ENCODE measurements at regions not wholly inside any gene's neighbourhood (a gene's known extent, or its start where the extent isn't known, plus 50 kb on each side); places are given as distances from the start of the nearest gene placed in this dataset.

DNA sequence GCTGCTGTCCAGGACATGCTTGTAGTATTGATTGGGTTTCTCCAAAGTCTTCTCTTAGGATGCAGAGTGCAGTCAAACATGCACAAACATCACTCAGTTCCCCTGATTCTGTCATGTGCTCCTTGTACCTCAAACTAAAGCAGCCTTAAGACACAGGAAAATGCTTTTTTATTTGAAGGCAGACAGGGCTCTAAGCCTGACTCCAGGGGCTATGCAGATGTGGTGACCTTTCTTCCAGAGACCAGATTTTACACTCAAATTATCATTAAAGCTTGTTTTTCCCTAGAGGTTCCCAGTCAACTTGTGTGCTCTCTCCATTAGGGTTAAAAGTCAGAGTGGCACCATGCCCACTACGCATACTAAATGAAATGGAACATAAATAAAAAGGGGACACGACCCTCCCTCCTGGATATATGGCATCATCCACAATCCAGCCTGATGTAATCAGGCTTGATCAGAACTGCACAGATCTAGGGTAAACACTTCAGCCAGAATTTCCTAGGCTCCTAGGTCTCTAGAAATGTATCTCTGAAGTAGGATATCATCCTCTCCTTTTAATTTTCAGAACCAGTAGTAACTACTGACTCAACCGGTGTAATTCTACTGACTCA is 771.1 kb downstream of the NR2F1-AS1 start:
- no peak overlapping the region for H3K4me2 ChIP-seq (ENCODE audit: low read length)
- no peak overlapping the region for H2BK5ac ChIP-seq (ENCODE audit: low read depth, low read length, poor library complexity)

DNA sequence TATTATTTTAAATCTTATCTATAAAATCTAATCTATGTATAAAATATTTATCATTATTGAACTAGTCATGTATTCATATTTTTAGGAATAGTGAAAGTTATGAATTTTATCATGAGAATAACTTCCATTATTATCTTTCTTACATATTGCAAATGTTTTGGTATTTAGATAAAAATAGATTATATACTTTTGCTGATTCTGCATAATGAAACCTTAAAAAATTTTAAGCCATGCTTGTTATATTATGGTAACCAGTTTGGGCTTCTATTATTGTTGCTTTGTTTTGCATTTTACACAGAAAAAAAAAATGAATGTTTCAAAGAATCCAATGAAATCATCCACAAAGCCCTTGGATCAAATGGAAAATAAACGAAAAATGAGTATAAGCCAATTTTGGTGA is 772.5 kb downstream of the NR2F1-AS1 start:
- H2BK5ac ChIP-seq (ENCODE audit: low read depth, low read length, poor library complexity), result no peak overlapping the region
- H3K27me3 ChIP-seq (ENCODE audit: insufficient read depth, low read length), result no peaks in the 10 kb centered on the region
- no peak overlapping the region for H2AK5ac ChIP-seq (ENCODE audit: low read length)
- H3K79me2 ChIP-seq (ENCODE audit: control insufficient read depth, insufficient read depth, low read length, poor library complexity), result no peaks in the 10 kb centered on the region
- H3K36me3 ChIP-seq (ENCODE audit: control insufficient read depth in 1 of 2, insufficient read depth in 2 of 2, low read length in 2 of 2), result no peaks in the 10 kb centered on the region
- H3K4me2 ChIP-seq (ENCODE audit: low read length), result no peak overlapping the region
- no peak overlapping the region for H3K18ac ChIP-seq (ENCODE audit: low read length)
- H3K27ac ChIP-seq (ENCODE audit: low read depth, low read length), result no peak overlapping the region
- H2BK120ac ChIP-seq (ENCODE audit: insufficient read depth, low read length, poor library complexity), result no peak overlapping the region
- DNase-seq, result no peak
- H2AFZ ChIP-seq (ENCODE audit: insufficient read depth, low read length, poor library complexity), result no peak overlapping the region
- H3K23ac ChIP-seq (ENCODE audit: low read length), result no peak overlapping the region
- no peak overlapping the region for H4K8ac ChIP-seq (ENCODE audit: low read depth, low read length)
- WGBS (ENCODE audit: extremely low coverage, insufficient coverage, insufficient read length), result no CpG with 5 or more reads among the region's 1 CpG
- no peaks in the 10 kb centered on the region for H3K9me3 ChIP-seq (ENCODE audit: insufficient read depth, low read depth, low read length)
- no peak overlapping the region for H4K91ac ChIP-seq (ENCODE audit: low read depth, low read length)
- H2BK12ac ChIP-seq (ENCODE audit: low read length), result no peak overlapping the region
- no peaks in the 10 kb centered on the region for H3K4me1 ChIP-seq (ENCODE audit: control insufficient read depth in 1 of 2, insufficient read depth in 2 of 2, low read length in 2 of 2)
- H3K4ac ChIP-seq (ENCODE audit: low read depth, low read length), result no peak overlapping the region
- H3K9ac ChIP-seq (ENCODE audit: low read length), result no peak overlapping the region
- H3K14ac ChIP-seq (ENCODE audit: low read length), result no peak overlapping the region
- no peaks in the 10 kb centered on the region for H3K79me1 ChIP-seq (ENCODE audit: low read length)
- H4K12ac ChIP-seq (ENCODE audit: low read depth, low read length), result no peak overlapping the region
- H3K4me3 ChIP-seq (ENCODE audit: low read depth, low read length), result no peak overlapping the region

More for the DNA sequence above, 771.1 kb downstream of the NR2F1-AS1 start:
- H3K9ac ChIP-seq (ENCODE audit: low read length), result no peak overlapping the region
- no peaks in the 10 kb centered on the region for H3K79me2 ChIP-seq (ENCODE audit: control insufficient read depth, insufficient read depth, low read length, poor library complexity)
- no peak overlapping the region for H2BK12ac ChIP-seq (ENCODE audit: low read length)
- no peak overlapping the region for H2BK120ac ChIP-seq (ENCODE audit: insufficient read depth, low read length, poor library complexity)
- no peak overlapping the region for H3K23ac ChIP-seq (ENCODE audit: low read length)
- no peak overlapping the region for H3K14ac ChIP-seq (ENCODE audit: low read length)
- DNase-seq, result no peak
- no peak overlapping the region for H3K4me3 ChIP-seq (ENCODE audit: low read depth, low read length)
- H2AK5ac ChIP-seq (ENCODE audit: low read length), result no peak overlapping the region
- no peaks in the 10 kb centered on the region for H3K36me3 ChIP-seq (ENCODE audit: control insufficient read depth in 1 of 2, insufficient read depth in 2 of 2, low read length in 2 of 2)
- H3K27me3 ChIP-seq (ENCODE audit: insufficient read depth, low read length), result no peaks in the 10 kb centered on the region
- no CpG with 5 or more reads among the region's 3 CpGs for WGBS (ENCODE audit: extremely low coverage, insufficient coverage, insufficient read length)
- H3K4me1 ChIP-seq (ENCODE audit: control insufficient read depth in 1 of 2, insufficient read depth in 2 of 2, low read length in 2 of 2), result peaks cover 0 to 2% of the 10 kb centered on the region in 2 experiments
- no peak overlapping the region for H3K4ac ChIP-seq (ENCODE audit: low read depth, low read length)
- H3K9me3 ChIP-seq (ENCODE audit: insufficient read depth, low read depth, low read length), result no peaks in the 10 kb centered on the region
- no peak overlapping the region for H4K91ac ChIP-seq (ENCODE audit: low read depth, low read length)
- H3K18ac ChIP-seq (ENCODE audit: low read length), result no peak overlapping the region
- H3K79me1 ChIP-seq (ENCODE audit: low read length), result no peaks in the 10 kb centered on the region
- H2AFZ ChIP-seq (ENCODE audit: insufficient read depth, low read length, poor library complexity), result no peak overlapping the region
- H3K27ac ChIP-seq (ENCODE audit: low read depth, low read length), result no peak overlapping the region
- H4K12ac ChIP-seq (ENCODE audit: low read depth, low read length), result no peak overlapping the region
- no peak overlapping the region for H4K8ac ChIP-seq (ENCODE audit: low read depth, low read length)

DNA sequence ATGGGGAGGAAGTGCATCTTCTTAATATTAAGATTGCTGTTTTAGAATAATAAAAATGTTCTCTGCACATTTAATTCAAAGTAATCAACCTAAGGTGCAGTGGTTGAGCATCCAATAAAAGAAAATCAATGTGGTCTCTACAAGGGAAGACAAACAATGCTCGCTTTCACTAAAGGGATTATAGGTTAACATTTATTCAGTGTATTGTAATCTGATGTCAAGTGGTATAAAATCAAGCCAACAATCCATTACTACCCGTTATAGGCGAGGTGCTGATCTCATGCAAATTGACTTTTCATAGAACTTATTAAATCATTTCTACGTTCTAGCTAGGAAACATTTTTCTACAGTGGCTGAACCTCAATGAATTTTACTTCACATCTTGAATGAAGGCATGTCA is 773.9 kb downstream of the NR2F1-AS1 start:
- no peak overlapping the region for H3K27ac ChIP-seq (ENCODE audit: low read depth, low read length)
- H3K79me2 ChIP-seq (ENCODE audit: control insufficient read depth, insufficient read depth, low read length, poor library complexity), result no peaks in the 10 kb centered on the region
- H3K9me3 ChIP-seq (ENCODE audit: insufficient read depth, low read depth, low read length), result no peaks in the 10 kb centered on the region
- no peaks in the 10 kb centered on the region for H3K4me1 ChIP-seq (ENCODE audit: control insufficient read depth in 1 of 2, insufficient read depth in 2 of 2, low read length in 2 of 2)
- H3K9ac ChIP-seq (ENCODE audit: low read length), result no peak overlapping the region
- H3K14ac ChIP-seq (ENCODE audit: low read length), result no peak overlapping the region
- H2BK5ac ChIP-seq (ENCODE audit: low read depth, low read length, poor library complexity), result no peak overlapping the region
- no peak overlapping the region for H4K8ac ChIP-seq (ENCODE audit: low read depth, low read length)
- no peaks in the 10 kb centered on the region for H3K79me1 ChIP-seq (ENCODE audit: low read length)
- no peak overlapping the region for H3K23ac ChIP-seq (ENCODE audit: low read length)
- no peak overlapping the region for H2AK5ac ChIP-seq (ENCODE audit: low read length)
- no peak overlapping the region for H3K4ac ChIP-seq (ENCODE audit: low read depth, low read length)
- H2BK12ac ChIP-seq (ENCODE audit: low read length), result no peak overlapping the region
- no peak overlapping the region for H4K91ac ChIP-seq (ENCODE audit: low read depth, low read length)
- no peaks in the 10 kb centered on the region for H3K36me3 ChIP-seq (ENCODE audit: control insufficient read depth in 1 of 2, insufficient read depth in 2 of 2, low read length in 2 of 2)
- H3K27me3 ChIP-seq (ENCODE audit: insufficient read depth, low read length), result no peaks in the 10 kb centered on the region
- no peak overlapping the region for H3K4me2 ChIP-seq (ENCODE audit: low read length)
- DNase-seq, result no peak
- no CpG with 5 or more reads among the region's 4 CpGs for WGBS (ENCODE audit: extremely low coverage, insufficient coverage, insufficient read length)
- no peak overlapping the region for H3K4me3 ChIP-seq (ENCODE audit: low read depth, low read length)
- H3K18ac ChIP-seq (ENCODE audit: low read length), result no peak overlapping the region
- H2AFZ ChIP-seq (ENCODE audit: insufficient read depth, low read length, poor library complexity), result no peak overlapping the region
- no peak overlapping the region for H4K12ac ChIP-seq (ENCODE audit: low read depth, low read length)
- H2BK120ac ChIP-seq (ENCODE audit: insufficient read depth, low read length, poor library complexity), result no peak overlapping the region

DNA sequence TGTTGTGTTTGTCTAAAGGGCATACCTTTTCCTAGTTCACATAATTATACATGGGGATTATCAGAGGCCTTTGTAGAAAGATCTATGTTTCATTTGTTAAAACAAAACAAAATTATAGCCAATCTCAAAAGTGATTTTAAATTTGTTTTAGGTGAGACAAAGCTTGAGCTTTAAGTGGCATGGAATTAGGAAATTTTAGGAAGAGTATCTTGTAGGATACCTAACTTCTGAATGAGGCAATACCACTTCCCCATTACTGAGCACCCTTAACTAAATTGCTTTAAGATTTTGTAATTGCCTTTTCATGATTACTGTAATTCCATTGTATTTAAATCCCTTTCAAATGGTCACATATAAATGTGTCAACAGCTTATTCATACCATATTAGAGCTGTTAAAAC is 775.6 kb downstream of the NR2F1-AS1 start:
- Histone ChIP-seq H3K27me3 (ENCODE audit: insufficient read depth, low read length) (no peaks in the 10 kb centered on the region), H3K18ac (ENCODE audit: low read length) (no peak overlapping the region), H3K79me1 (ENCODE audit: low read length) (no peaks in the 10 kb centered on the region), H3K4ac (ENCODE audit: low read depth, low read length) (no peak overlapping the region), H4K12ac (ENCODE audit: low read depth, low read length) (no peak overlapping the region), H3K4me2 (ENCODE audit: low read length) (no peak overlapping the region), H2BK12ac (ENCODE audit: low read length) (no peak overlapping the region), H2BK120ac (ENCODE audit: insufficient read depth, low read length, poor library complexity) (no peak overlapping the region), H3K4me3 (ENCODE audit: low read depth, low read length) (no peak overlapping the region), H2BK5ac (ENCODE audit: low read depth, low read length, poor library complexity) (no peak overlapping the region), H3K14ac (ENCODE audit: low read length) (no peak overlapping the region), H3K23ac (ENCODE audit: low read length) (no peak overlapping the region), H2AFZ (ENCODE audit: insufficient read depth, low read length, poor library complexity) (no peak overlapping the region), H3K4me1 (ENCODE audit: control insufficient read depth in 1 of 2, insufficient read depth in 2 of 2, low read length in 2 of 2) (no peaks in the 10 kb centered on the region), H3K9me3 (ENCODE audit: insufficient read depth, low read depth, low read length) (no peaks in the 10 kb centered on the region), H3K79me2 (ENCODE audit: control insufficient read depth, insufficient read depth, low read length, poor library complexity) (no peaks in the 10 kb centered on the region), H2AK5ac (ENCODE audit: low read length) (no peak overlapping the region), H3K36me3 (ENCODE audit: control insufficient read depth in 1 of 2, insufficient read depth in 2 of 2, low read length in 2 of 2) (no peaks in the 10 kb centered on the region), H4K8ac (ENCODE audit: low read depth, low read length) (no peak overlapping the region), H3K9ac (ENCODE audit: low read length) (no peak overlapping the region), H4K91ac (ENCODE audit: low read depth, low read length) (no peak overlapping the region), H3K27ac (ENCODE audit: low read depth, low read length) (no peak overlapping the region)
- no peak for DNase-seq
